IMR-90 (cell line): ENCODE measurements at regions not wholly inside any gene's neighbourhood (a gene's known extent, or its start where the extent isn't known, plus 50 kb on each side); places are given as distances from the start of the nearest gene placed in this dataset.

ENCODE experiments used
- ATAC-seq: fragments of 200-7000 bp; cut with Tn5 transposase; 2 replicates; pipeline ENCODE4 v1.9.1; 2020; ENCODE audit warnings: low read depth, mild to moderate bottlenecking, moderate library complexity
- BruUV-seq: library from RNA; stranded (reverse); fragments of 400-500 nt; replicated peaks from 2 replicates; lab custom pipeline; 2021; lab: Mats Ljungman, UMichigan
- CTCF ChIA-PET: fragments of 300-600 bp; formaldehyde crosslinking; extraction: SDS; loops from one replicate; lab custom pipeline; 2021; ENCODE audit warnings: antibody characterized with exemption; lab: Yijun Ruan, JAX
- POLR2A ChIA-PET: fragments of 300-600 bp; sonication (Branson Sonifier 250); formaldehyde crosslinking; loops from one replicate; lab custom pipeline; 2022; ENCODE audit warnings: antibody characterized with exemption; ENCODE audit not compliant: unreplicated experiment; lab: Charles Lee
- DNase-seq: peaks from one replicate; pipeline ENCODE4 v3.0.0; 2013
- H2AFZ ChIP-seq: replicated peaks from 2 replicates; pipeline ENCODE3; 2013; ENCODE audit warnings: low read length, mild to moderate bottlenecking; ENCODE audit not compliant: poor library complexity
- H2AK5ac ChIP-seq: 2 replicates; pipeline ENCODE4 v1.6.1; 2013; ENCODE audit warnings: low read depth, low read length, inconsistent platforms
- H2AK9ac ChIP-seq: replicated peaks from 2 replicates; pipeline ENCODE3; 2013; ENCODE audit warnings: mild to moderate bottlenecking, low read depth, low read length, moderate library complexity; ENCODE audit not compliant: poor library complexity
- H2BK120ac ChIP-seq: 2 replicates; pipeline ENCODE4 v1.6.1; 2013; ENCODE audit warnings: low read depth, low read length, inconsistent platforms
- H2BK15ac ChIP-seq: 3 replicates; pipeline ENCODE4 v1.6.1; 2013; ENCODE audit warnings: low read depth, low read length, inconsistent platforms
- H2BK20ac ChIP-seq: 2 replicates; pipeline ENCODE4 v1.6.1; 2013; ENCODE audit warnings: low read depth, mild to moderate bottlenecking, inconsistent platforms, low read length, moderate library complexity
- H2BK5ac ChIP-seq: 2 replicates; pipeline ENCODE4 v1.6.1; 2013; ENCODE audit warnings: mild to moderate bottlenecking, low read depth, low read length, inconsistent platforms; ENCODE audit not compliant: poor library complexity, severe bottlenecking
- H3K14ac ChIP-seq: replicated peaks from 2 replicates; pipeline ENCODE4 v1.6.1; 2013; ENCODE audit warnings: low read depth, low read length, inconsistent platforms
- H3K18ac ChIP-seq: 2 replicates; pipeline ENCODE4 v1.6.1; 2013; ENCODE audit warnings: low read depth, low read length, control low read depth
- H3K23ac ChIP-seq: 2 replicates; pipeline ENCODE4 v1.6.1; 2013; ENCODE audit warnings: low read depth, low read length, inconsistent platforms
- H3K27ac ChIP-seq: 2 replicates; pipeline ENCODE4 v1.5.1; 2013; ENCODE audit warnings: mild to moderate bottlenecking, control low read depth, low read length; ENCODE audit not compliant: insufficient read depth
- H3K27me3 ChIP-seq: 2 replicates; pipeline ENCODE4 v1.6.1; 2013; ENCODE audit warnings: low read length; ENCODE audit not compliant: control insufficient read depth, insufficient read depth
- H3K36me3 ChIP-seq: 2 replicates; pipeline ENCODE4 v1.6.1; 2013; ENCODE audit warnings: low read length, mixed read lengths; ENCODE audit not compliant: control insufficient read depth, insufficient read depth
- H3K4ac ChIP-seq: 2 replicates; pipeline ENCODE4 v1.6.1; 2013; ENCODE audit warnings: low read depth, low read length, inconsistent platforms
- H3K4me1 ChIP-seq: 2 replicates; pipeline ENCODE4 v1.6.1; 2013; ENCODE audit warnings: low read length, mixed read lengths; ENCODE audit not compliant: control insufficient read depth, insufficient read depth
- H3K4me2 ChIP-seq: 2 replicates; pipeline ENCODE4 v1.6.1; 2013; ENCODE audit warnings: low read depth, mild to moderate bottlenecking, control low read depth, low read length, moderate library complexity
- H3K4me3 ChIP-seq: 2 replicates; pipeline ENCODE4 v1.5.1; 2013; ENCODE audit warnings: low read depth, mild to moderate bottlenecking, control low read depth, low read length, moderate library complexity; ENCODE audit not compliant: insufficient read depth
- H3K56ac ChIP-seq: 2 replicates; pipeline ENCODE4 v1.6.1; 2013; ENCODE audit warnings: low read length, inconsistent platforms; ENCODE audit not compliant: insufficient read depth; ENCODE audit errors: extremely low read depth
- H3K79me1 ChIP-seq, 2 experiments: 2 replicates each; pipeline ENCODE4 v1.6.1; 2013; ENCODE audit warnings: low read length in 2 of 2, inconsistent platforms in 1 of 2, low read depth in 1 of 2
- H3K9ac ChIP-seq: 2 replicates; pipeline ENCODE4 v1.6.1; 2013; ENCODE audit warnings: low read depth, low read length, control low read depth
- H3K9me1 ChIP-seq: 2 replicates; pipeline ENCODE4 v1.6.1; 2013; ENCODE audit warnings: low read length, inconsistent platforms; ENCODE audit not compliant: insufficient read depth
- H3K9me3 ChIP-seq: 2 replicates; pipeline ENCODE4 v1.6.1; 2013; ENCODE audit warnings: low read length; ENCODE audit not compliant: control insufficient read depth, insufficient read depth
- H4K20me1 ChIP-seq: 2 replicates; pipeline ENCODE4 v1.6.1; 2013; ENCODE audit warnings: low read length, inconsistent platforms; ENCODE audit not compliant: insufficient read depth
- H4K5ac ChIP-seq: 2 replicates; pipeline ENCODE4 v1.6.1; 2013; ENCODE audit warnings: mild to moderate bottlenecking, low read depth, low read length, control low read depth
- H4K8ac ChIP-seq, 2 experiments: 2 replicates each; pipeline ENCODE4 v1.6.1; 2013; ENCODE audit warnings: low read depth in 2 of 2, low read length in 2 of 2, control low read depth in 1 of 2, inconsistent platforms in 1 of 2
- H4K91ac ChIP-seq: 2 replicates; pipeline ENCODE4 v1.6.1; 2013; ENCODE audit warnings: low read depth, low read length, inconsistent platforms; ENCODE audit not compliant: insufficient read depth
- MAZ ChIP-seq: IDR thresholded peaks from 2 replicates; pipeline ENCODE4 v1.6.1; 2012; ENCODE audit warnings: low read depth, mild to moderate bottlenecking, low read length, improper control_type of control experiment, moderate library complexity, borderline replicate concordance
- WGBS, 2 experiments: methylation state at CpG; one replicate each; pipeline versions ENCODE4 v1.1.5 to v1.1.7; 2013; ENCODE audit warnings: missing lambda C conversion rate in 2 of 2; ENCODE audit not compliant: insufficient read length in 1 of 2; ENCODE audit errors: extremely low coverage in 2 of 2; 5-methylcytosine and 5-hydroxymethylcytosine counted together
- dilution Hi-C: fragments of 300-500 bp; cut with HindIII; formaldehyde crosslinking; loops from one replicate; pipeline ENCODE4 v1.14.3; 2018; ENCODE audit warnings: low sequenced_read_pairs; ENCODE audit not compliant: unreplicated experiment
- in situ Hi-C: fragments of 300-500 bp; cut with MboI; formaldehyde crosslinking; loops from 3 replicates; pipeline ENCODE4 v1.14.3; 2019; ENCODE audit warnings: low sequenced_read_pairs, inconsistent platforms, mixed read lengths
- intact Hi-C: fragments of 100-400 bp; cut with micrococcal nuclease; formaldehyde crosslinking; loops from 2 replicates; pipeline ENCODE4 v1.10.0; 2022

- Histone ChIP-seq H3K4me2 (no peak overlapping the region), H4K8ac (no peak overlapping the region), H4K20me1 (no peaks in the 10 kb centered on the region; the same call in 1 of the 2 replicates), H3K4me1 (peaks cover 10% of the 10 kb centered on the region), H3K9me3 (no peaks in the 10 kb centered on the region), H3K4ac (no peak overlapping the region), H4K91ac (no peak overlapping the region), H3K4me3 (no peak overlapping the region), H2BK5ac (no peak overlapping the region), H2AFZ (no peak overlapping the region), H2BK15ac (no peak overlapping the region), H3K27me3 (no peaks in the 10 kb centered on the region), H3K27ac (no peak overlapping the region), H3K36me3 (no peaks in the 10 kb centered on the region), H2BK20ac (no peak overlapping the region), H2BK120ac (no peak overlapping the region), H2AK5ac (no peak overlapping the region), H3K18ac (peak overlapping the region; percentile 13; the same call in 1 of the 2 replicates), H3K56ac (no peak overlapping the region), H3K14ac (no peak overlapping the region), H2AK9ac (no peak overlapping the region), H3K79me1 (no peaks in the 10 kb centered on the region), H3K9me1 (peaks cover 2% of the 10 kb centered on the region; the same call in 1 of the 2 replicates), H3K23ac (no peak overlapping the region), H4K5ac (peak overlapping the region; percentile 25; the same call in 1 of the 2 replicates), H3K9ac (no peak overlapping the region)
- CTCF ChIA-PET = no interaction called here
- TF ChIP-seq MAZ = no peak
- in situ Hi-C loops = no loop called here
- no CpG with 5 or more reads among the region's 8 CpGs for WGBS, 2 experiments
- BruUV-seq = no TSS peak
- no peak for ATAC-seq
- intact Hi-C loops = no loop called here
- DNase-seq = peak; percentile 49
- POLR2A ChIA-PET = no interaction called here
- dilution Hi-C loops = no loop called here
Measured at GRCh38 chr2:173647681-173648311, 293.1 kb downstream of the CDCA7 start.
